Calu3 (cell line): ENCODE measurements at regions not wholly inside any gene's neighbourhood (a gene's known extent, or its start where the extent isn't known, plus 50 kb on each side); places are given as distances from the start of the nearest gene placed in this dataset.

ENCODE experiments used
- BruUV-seq: library from RNA; stranded (reverse); fragments of 400-500 nt; replicated peaks from 2 replicates; lab custom pipeline; 2021; lab: Mats Ljungman, UMichigan
- CTCF ChIA-PET: fragments of 300-600 bp; sonication (Branson Sonifier 250); formaldehyde crosslinking; loops from one replicate; lab custom pipeline; 2022; ENCODE audit warnings: antibody characterized with exemption; lab: Charles Lee
- DNase-seq: peaks from one replicate; pipeline ENCODE4 v3.0.0; 2022
- H3K27ac Mint-ChIP-seq: one replicate; pipeline ENCODE4 v1.8.0; 2022; ENCODE audit warnings: mixed read lengths; ENCODE audit not compliant: unreplicated experiment
- H3K27me3 Mint-ChIP-seq: one replicate; pipeline ENCODE4 v1.8.0; 2022; ENCODE audit warnings: mixed read lengths; ENCODE audit not compliant: unreplicated experiment
- H3K36me3 Mint-ChIP-seq: one replicate; pipeline ENCODE4 v1.8.0; 2022; ENCODE audit warnings: mild to moderate bottlenecking, moderate library complexity, mixed read lengths; ENCODE audit not compliant: insufficient read depth, unreplicated experiment
- H3K4me1 Mint-ChIP-seq: one replicate; pipeline ENCODE4 v1.8.0; 2022; ENCODE audit warnings: mild to moderate bottlenecking, low read depth, mixed read lengths; ENCODE audit not compliant: unreplicated experiment
- H3K4me3 Mint-ChIP-seq: one replicate; pipeline ENCODE4 v1.8.0; 2022; ENCODE audit warnings: mild to moderate bottlenecking, low read depth, moderate library complexity, mixed read lengths; ENCODE audit not compliant: unreplicated experiment
- H3K9me3 Mint-ChIP-seq: one replicate; pipeline ENCODE4 v1.8.0; 2022; ENCODE audit warnings: low read depth, mixed read lengths; ENCODE audit not compliant: unreplicated experiment
- CTCF ChIP-seq: fragments of 200-600 bp; IDR thresholded peaks from one replicate; pipeline ENCODE4 v1.8.0; 2022; ENCODE audit warnings: antibody characterized with exemption; ENCODE audit not compliant: unreplicated experiment
- intact Hi-C: fragments of 100-400 bp; cut with micrococcal nuclease; formaldehyde crosslinking; loops from one replicate; pipeline ENCODE4 v1.10.0; 2022; ENCODE audit not compliant: unreplicated experiment

- Mint-ChIP-seq H3K27ac (no peak overlapping the region), H3K4me1 (no peaks in the 10 kb centered on the region), H3K27me3 (no peaks in the 10 kb centered on the region), H3K36me3 (no peaks in the 10 kb centered on the region), H3K4me3 (no peak overlapping the region), H3K9me3 (peaks cover 6% of the 10 kb centered on the region)
- CTCF ChIA-PET = interaction anchor here (0.6 kb wide), 1 partner anchor 1456 kb away, joined by 3 read pairs; no protein-coding TSS in a partner anchor
- no peak for DNase-seq
- no TSS peak for BruUV-seq
- intact Hi-C loops = no loop called here
- no peak for TF ChIP-seq CTCF
Measured at GRCh38 chr2:153132418-153132817, 346.1 kb downstream of the RPRM start.

GRCh38 chr2:153115141-153115540, 363.4 kb downstream of the RPRM start:
- DNase-seq = no peak
- BruUV-seq = no TSS peak
- Mint-ChIP-seq H3K36me3 (no peaks in the 10 kb centered on the region), H3K4me1 (no peaks in the 10 kb centered on the region), H3K27me3 (no peaks in the 10 kb centered on the region), H3K4me3 (no peak overlapping the region), H3K27ac (no peak overlapping the region), H3K9me3 (peaks cover 2% of the 10 kb centered on the region)
- TF ChIP-seq CTCF = no peak
- intact Hi-C loops = no loop called here
- CTCF ChIA-PET = no interaction called here

- Mint-ChIP-seq H3K9me3 (no peaks in the 10 kb centered on the region), H3K36me3 (no peaks in the 10 kb centered on the region), H3K27me3 (no peaks in the 10 kb centered on the region), H3K4me3 (no peak overlapping the region), H3K27ac (no peak overlapping the region), H3K4me1 (peaks cover 9% of the 10 kb centered on the region)
- no TSS peak for BruUV-seq
- intact Hi-C loops = no loop called here
- DNase-seq = no peak
- CTCF ChIA-PET = no interaction called here
- no peak for TF ChIP-seq CTCF
Measured at GRCh38 chr2:153110486-153110885, 368.1 kb downstream of the RPRM start.

GRCh38 chr2:153109793-153110192, 368.8 kb downstream of the RPRM start:
- Mint-ChIP-seq H3K4me3 (no peak overlapping the region), H3K36me3 (no peaks in the 10 kb centered on the region), H3K4me1 (peaks cover 9% of the 10 kb centered on the region), H3K27ac (no peak overlapping the region), H3K27me3 (no peaks in the 10 kb centered on the region), H3K9me3 (no peaks in the 10 kb centered on the region)
- BruUV-seq = no TSS peak
- CTCF ChIA-PET = no interaction called here
- TF ChIP-seq CTCF = no peak
- no peak for DNase-seq
- intact Hi-C loops = no loop called here
